NT2/D1 (cell line): ENCODE measurements at regions not wholly inside any gene's neighbourhood (a gene's known extent, or its start where the extent isn't known, plus 50 kb on each side); places are given as distances from the start of the nearest gene placed in this dataset.

Experiments
- SUZ12 ChIP-seq: IDR thresholded peaks from 2 replicates; pipeline ENCODE4 v1.6.1; 2011; ENCODE audit not compliant: insufficient read length, insufficient read depth; ENCODE audit errors: extremely low read depth
- YY1 ChIP-seq: IDR thresholded peaks from 2 replicates; pipeline ENCODE4 v1.6.1; 2011; ENCODE audit not compliant: insufficient read length, insufficient read depth
- ZNF274 ChIP-seq: IDR thresholded peaks from 2 replicates; pipeline ENCODE4 v1.6.1; 2011; ENCODE audit warnings: mild to moderate bottlenecking, low read depth, low read length

DNA sequence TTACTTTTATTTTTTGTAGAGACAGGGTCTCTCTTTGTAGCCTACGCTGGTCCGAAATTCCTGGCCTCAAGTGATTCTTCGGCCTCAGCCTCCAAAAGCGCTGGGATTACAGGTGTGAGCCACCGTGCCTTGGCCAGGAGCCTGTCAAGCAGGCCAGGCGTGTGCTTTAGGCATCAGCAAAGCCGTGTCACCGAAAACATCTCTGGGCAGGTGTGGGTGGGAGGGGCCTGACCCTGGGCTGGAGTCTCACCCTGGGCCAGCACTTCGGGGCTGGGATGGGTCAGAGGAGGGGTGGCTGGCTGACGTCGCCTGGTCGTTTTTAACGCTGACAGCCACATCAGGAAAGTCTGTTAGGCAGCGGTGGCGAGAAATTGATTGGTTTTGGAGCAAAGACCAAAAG lies 80.9 kb downstream of the UNCX start:
- no peak for TF ChIP-seq SUZ12
- no peak for TF ChIP-seq YY1
- TF ChIP-seq ZNF274: no peak
